Vagina (tissue), 2 donors: ENCODE measurements at regions not wholly inside any gene's neighbourhood (a gene's known extent, or its start where the extent isn't known, plus 50 kb on each side); places are given as distances from the start of the nearest gene placed in this dataset.

Experiments
- CTCF ChIP-seq, 3 experiments: fragments of 450-650 bp in 2 of 3; fragments of 200-600 bp in 1 of 3; sonication (generic) in 1 of 3; IDR thresholded peaks; one replicate each; pipeline ENCODE4 v1.5.1; 2017 to 2019; ENCODE audit warnings: antibody characterized with exemption in 3 of 3, mild to moderate bottlenecking in 2 of 3, moderate library complexity in 2 of 3
- POLR2A ChIP-seq, 2 donors: fragments of 450-650 bp; IDR thresholded peaks; one replicate each; pipeline ENCODE4 v1.6.1; 2017; ENCODE audit warnings: antibody characterized with exemption in 2 of 2, mild to moderate bottlenecking in 2 of 2, moderate library complexity in 2 of 2

GRCh38 chr2:105653302-105653701, 91.4 kb upstream of the NCK2 start:
- TF ChIP-seq POLR2A (IDR thresholded peaks at IDR 0.05) (no peak), CTCF (IDR thresholded peaks at IDR 0.05) (no peak)
